Sigmoid colon (tissue), 6 donors: ENCODE measurements at regions not wholly inside any gene's neighbourhood (a gene's known extent, or its start where the extent isn't known, plus 50 kb on each side); places are given as distances from the start of the nearest gene placed in this dataset.

Source experiments
- DNase-seq: peaks from one replicate; pipeline ENCODE4 v3.0.0-alpha.2; 2019
- H3K27ac ChIP-seq, 4 donors: fragments of 200-600 bp; sonication (generic); one replicate each; pipeline ENCODE4 v1.5.1; 2016 to 2019; ENCODE audit warnings: mild to moderate bottlenecking in 1 of 4
- H3K27me3 ChIP-seq, 3 donors: fragments of 200-600 bp; sonication (generic); one replicate each; pipeline ENCODE4 v1.5.1; 2019; ENCODE audit warnings: mild to moderate bottlenecking in 1 of 3
- H3K36me3 ChIP-seq, 4 donors: fragments of 200-600 bp; sonication (generic); one replicate each; pipeline ENCODE4 v1.5.1; 2016 to 2019
- H3K4me1 ChIP-seq, 4 donors: fragments of 200-600 bp; sonication (generic); one replicate each; pipeline ENCODE4 v1.5.1; 2017 to 2019
- H3K4me3 ChIP-seq, 4 donors: fragments of 200-600 bp; sonication (generic); one replicate each; pipeline ENCODE4 v1.5.1; 2017 to 2019; ENCODE audit warnings: mild to moderate bottlenecking in 2 of 4, moderate library complexity in 1 of 4
- H3K9me3 ChIP-seq, 4 donors: fragments of 200-600 bp in 3 of 4; sonication (generic) in 3 of 4; one replicate each; pipeline versions ENCODE4 v1.5.1 to v1.6.1; 2013 to 2019
- EP300 ChIP-seq, 4 donors: sonication (generic); formaldehyde crosslinking; IDR thresholded peaks; one replicate each; pipeline ENCODE4 v1.6.1; 2017; ENCODE audit warnings: antibody characterized with exemption in 4 of 4
- POLR2A ChIP-seq, 2 donors: fragments of 450-650 bp; IDR thresholded peaks; one replicate each; pipeline ENCODE4 v1.6.1; 2016; ENCODE audit warnings: antibody characterized with exemption in 2 of 2, mild to moderate bottlenecking in 2 of 2, moderate library complexity in 2 of 2
- POLR2AphosphoS5 ChIP-seq, 4 donors: sonication (generic); formaldehyde crosslinking; IDR thresholded peaks; one replicate each; pipeline ENCODE4 v1.6.1; 2017; ENCODE audit warnings: antibody characterized with exemption in 4 of 4
- WGBS, 2 donors: extraction: QIAGEN DNeasy Blood & Tissue Kit; methylation state at CpG; one replicate each; pipeline ENCODE4 v1.1.7; 2013; 5-methylcytosine and 5-hydroxymethylcytosine counted together
- intact Hi-C: fragments of 100-400 bp; cut with DNase I; formaldehyde crosslinking; loops from one replicate; pipeline ENCODE4 v1.15.1; 2023
- TF ChIP-seq, protein P1 (sequence below), 4 experiments: fragments of 450-650 bp in 3 of 4; fragments of 200-600 bp in 1 of 4; IDR thresholded peaks; one replicate each; pipeline ENCODE4 v1.5.1; 2016 to 2019; ENCODE audit warnings: antibody characterized with exemption in 4 of 4, mild to moderate bottlenecking in 3 of 4, moderate library complexity in 2 of 4
- donor health status: healthy with polysubstance abuse.
- donor health status: healthy.

DNA sequence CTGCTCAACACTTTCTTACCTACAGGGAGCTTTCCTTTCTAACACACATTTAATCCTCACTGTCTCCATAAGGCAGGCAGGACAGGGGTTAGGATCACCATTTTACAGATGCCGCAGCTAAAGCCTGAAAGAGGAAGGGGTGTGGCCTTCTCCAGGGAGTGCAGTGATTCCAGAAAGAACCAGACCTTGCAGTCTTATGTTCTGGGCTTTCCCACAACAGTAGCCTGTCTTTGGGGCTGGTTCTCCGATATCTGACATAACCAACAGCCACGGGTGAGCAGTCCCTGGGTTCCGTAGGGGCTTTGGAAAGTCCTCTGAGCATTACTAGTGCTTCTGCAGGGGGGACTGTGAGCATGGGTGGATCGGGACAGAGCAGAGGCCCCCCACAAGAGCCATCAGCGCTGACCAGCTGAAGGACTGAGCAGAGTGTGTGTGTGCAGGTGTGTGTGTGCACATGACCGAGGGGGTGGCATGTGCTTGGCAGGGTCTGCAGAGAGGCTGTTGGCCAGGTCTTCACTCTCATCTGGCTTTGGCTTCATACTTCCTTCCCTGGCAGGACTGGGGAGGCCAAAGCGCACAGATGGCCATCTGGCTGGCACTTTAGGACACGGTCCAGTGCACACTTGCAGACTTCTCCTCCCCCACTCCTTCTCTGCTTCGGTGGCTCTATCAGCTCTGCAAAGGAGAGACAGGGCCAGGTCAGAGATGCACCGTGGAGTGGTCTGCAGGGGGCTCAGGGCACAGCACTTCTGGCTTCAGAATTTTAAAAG, 400.3 kb downstream of the RPS24 start:
- intact Hi-C loops, result loop anchor here (5.0 kb wide), 1 partner anchor 127 kb away; no protein-coding TSS in a partner anchor
- H3K4me3 ChIP-seq, result no peak overlapping the region
- H3K36me3 ChIP-seq, result no peaks in the 10 kb centered on the region
- no peaks in the 10 kb centered on the region for H3K27me3 ChIP-seq
- peak overlapping the region; percentile 27 to 58 (median 42) for H3K27ac ChIP-seq
- TF ChIP-seq EP300 (IDR thresholded peaks at IDR 0.05), result no peak
- no peak for TF ChIP-seq POLR2A (IDR thresholded peaks at IDR 0.05)
- TF ChIP-seq, protein P1, sequence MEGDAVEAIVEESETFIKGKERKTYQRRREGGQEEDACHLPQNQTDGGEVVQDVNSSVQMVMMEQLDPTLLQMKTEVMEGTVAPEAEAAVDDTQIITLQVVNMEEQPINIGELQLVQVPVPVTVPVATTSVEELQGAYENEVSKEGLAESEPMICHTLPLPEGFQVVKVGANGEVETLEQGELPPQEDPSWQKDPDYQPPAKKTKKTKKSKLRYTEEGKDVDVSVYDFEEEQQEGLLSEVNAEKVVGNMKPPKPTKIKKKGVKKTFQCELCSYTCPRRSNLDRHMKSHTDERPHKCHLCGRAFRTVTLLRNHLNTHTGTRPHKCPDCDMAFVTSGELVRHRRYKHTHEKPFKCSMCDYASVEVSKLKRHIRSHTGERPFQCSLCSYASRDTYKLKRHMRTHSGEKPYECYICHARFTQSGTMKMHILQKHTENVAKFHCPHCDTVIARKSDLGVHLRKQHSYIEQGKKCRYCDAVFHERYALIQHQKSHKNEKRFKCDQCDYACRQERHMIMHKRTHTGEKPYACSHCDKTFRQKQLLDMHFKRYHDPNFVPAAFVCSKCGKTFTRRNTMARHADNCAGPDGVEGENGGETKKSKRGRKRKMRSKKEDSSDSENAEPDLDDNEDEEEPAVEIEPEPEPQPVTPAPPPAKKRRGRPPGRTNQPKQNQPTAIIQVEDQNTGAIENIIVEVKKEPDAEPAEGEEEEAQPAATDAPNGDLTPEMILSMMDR (IDR thresholded peaks at IDR 0.05), result no peak
- TF ChIP-seq POLR2AphosphoS5 (IDR thresholded peaks at IDR 0.05), result no peak
- no peaks in the 10 kb centered on the region for H3K9me3 ChIP-seq
- H3K4me1 ChIP-seq, result peaks cover 0 to 78% (median 65%) of the 10 kb centered on the region in 4 donors
- WGBS, 2 donors, result 80 to 83% methylated on average over 11 of the region's 11 CpGs
- DNase-seq, result peak; percentile 55

DNA sequence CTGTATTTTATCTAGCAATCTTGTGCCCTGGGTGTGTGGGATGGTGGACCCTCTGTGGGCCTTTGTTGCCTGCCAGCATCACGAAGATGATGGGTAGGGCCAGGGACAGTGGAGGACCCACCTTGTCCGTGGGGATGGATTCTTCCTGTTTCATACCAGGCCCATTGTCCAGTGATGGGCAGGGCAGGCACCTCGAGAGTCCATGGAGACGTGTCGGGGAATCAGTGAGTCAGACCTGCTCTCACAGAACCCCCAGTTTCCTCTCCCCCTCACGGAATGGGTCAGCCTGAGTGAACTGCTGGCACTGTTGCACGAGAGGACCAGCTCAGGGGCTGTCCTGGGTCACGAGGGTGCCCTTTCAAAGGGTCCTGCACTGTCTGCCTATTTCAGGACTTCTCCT, 401.2 kb downstream of the RPS24 start:
- TF ChIP-seq POLR2AphosphoS5 (IDR thresholded peaks at IDR 0.05), result no peak
- TF ChIP-seq POLR2A (IDR thresholded peaks at IDR 0.05), result no peak
- no peak for TF ChIP-seq EP300 (IDR thresholded peaks at IDR 0.05)
- TF ChIP-seq, protein P1 (IDR thresholded peaks at IDR 0.05), result no peak
- Histone ChIP-seq H3K27me3 (no peaks in the 10 kb centered on the region), H3K9me3 (no peaks in the 10 kb centered on the region), H3K27ac (no peak overlapping the region), H3K4me3 (no peak overlapping the region), H3K4me1 (peaks cover 0 to 87% (median 71%) of the 10 kb centered on the region in 4 donors), H3K36me3 (no peaks in the 10 kb centered on the region)
- WGBS, 2 donors, result 82 to 85% methylated on average over 8 of the region's 8 CpGs
- intact Hi-C loops, result loop anchor here (5.0 kb wide), 1 partner anchor 128 kb away; no protein-coding TSS in a partner anchor
- DNase-seq, result peak; percentile 53

DNA sequence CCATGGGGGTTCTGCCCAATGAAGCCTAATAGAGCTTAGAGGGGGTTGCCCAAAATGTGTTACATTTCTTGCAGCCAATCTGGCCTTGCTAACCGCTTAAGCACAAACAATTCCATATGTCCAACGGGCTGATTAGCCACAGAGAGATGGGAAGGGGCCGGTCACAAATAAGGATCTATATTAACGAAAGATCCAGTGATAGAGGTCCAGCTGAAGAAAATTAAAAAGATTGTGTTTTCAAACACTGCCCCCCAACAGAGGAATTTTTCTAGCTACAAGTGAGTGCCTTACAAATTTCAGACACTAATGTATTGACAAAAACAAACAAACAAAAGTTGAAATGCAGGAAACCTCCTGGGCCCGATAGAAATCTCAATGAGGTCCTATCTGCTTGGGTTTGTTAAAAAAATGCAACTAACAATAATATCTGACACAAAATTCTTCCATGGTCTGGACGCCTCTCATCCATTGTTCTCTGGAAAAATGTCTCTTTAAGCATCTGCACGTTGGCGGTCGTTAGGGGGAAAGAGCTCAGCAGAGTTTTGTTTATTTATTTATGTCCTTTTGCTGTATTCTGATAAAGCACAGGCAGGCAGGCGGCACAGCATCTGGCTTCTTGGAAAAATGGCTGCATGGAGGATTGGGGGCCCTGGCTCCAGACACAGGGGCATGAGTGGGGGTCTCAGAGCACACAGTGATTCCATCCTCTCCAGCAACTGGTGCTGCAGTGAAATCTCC, 402.0 kb downstream of the RPS24 start:
- DNase-seq, result peak; percentile 30
- Histone ChIP-seq H3K4me1 (peaks cover 0 to 84% (median 71%) of the 10 kb centered on the region in 4 donors), H3K9me3 (no peaks in the 10 kb centered on the region), H3K36me3 (no peaks in the 10 kb centered on the region), H3K27me3 (no peaks in the 10 kb centered on the region), H3K27ac (peak overlapping the region in 1 of 4 donors; percentile 43), H3K4me3 (no peak overlapping the region)
- intact Hi-C loops, result no loop called here
- WGBS, 2 donors, result 77 to 85% methylated on average over 10 of the region's 10 CpGs
- TF ChIP-seq EP300 (IDR thresholded peaks at IDR 0.05) (no peak), POLR2A (IDR thresholded peaks at IDR 0.05) (no peak), POLR2AphosphoS5 (IDR thresholded peaks at IDR 0.05) (no peak)
- TF ChIP-seq, protein P1 (IDR thresholded peaks at IDR 0.05), result no peak

DNA sequence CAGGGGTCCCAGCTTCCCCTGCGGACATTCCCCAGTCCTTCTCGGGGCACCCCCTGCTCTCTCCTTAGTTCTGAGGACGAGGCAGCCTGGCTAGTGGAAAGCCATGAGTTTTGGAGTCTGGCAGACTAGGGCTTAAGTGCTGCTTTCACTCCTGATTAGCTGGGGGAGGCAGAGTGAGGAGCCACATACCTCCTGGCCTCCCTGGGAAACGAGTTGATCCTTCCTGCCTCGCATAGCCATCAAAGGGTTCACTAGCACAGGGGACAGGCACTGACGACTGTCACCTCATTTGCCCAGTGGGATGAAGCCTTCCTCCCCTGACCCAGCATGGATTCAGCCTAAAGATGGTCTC, 402.5 kb downstream of the RPS24 start:
- Histone ChIP-seq H3K27me3 (no peaks in the 10 kb centered on the region), H3K9me3 (no peaks in the 10 kb centered on the region), H3K27ac (peak overlapping the region in 2 of 4 donors; percentile 5 to 43), H3K4me1 (peaks cover 0 to 79% (median 67%) of the 10 kb centered on the region in 4 donors), H3K4me3 (no peak overlapping the region), H3K36me3 (no peaks in the 10 kb centered on the region)
- TF ChIP-seq, protein P1 (IDR thresholded peaks at IDR 0.05), result no peak
- TF ChIP-seq POLR2A (IDR thresholded peaks at IDR 0.05) (no peak), EP300 (IDR thresholded peaks at IDR 0.05) (no peak), POLR2AphosphoS5 (IDR thresholded peaks at IDR 0.05) (no peak)
- 80 to 86% methylated on average over 6 of the region's 6 CpGs for WGBS, 2 donors
- intact Hi-C loops, result no loop called here
- DNase-seq, result peak; percentile 39
